ENCODE measurements at regions not wholly inside any gene's neighbourhood (a gene's known extent, or its start where the extent isn't known, plus 50 kb on each side); places are given as distances from the start of the nearest gene placed in this dataset.
"Not testable (repeated sequence)": the region's sequence is repeated elsewhere in the genome, so short reads cannot be mapped to it uniquely, and the experiment has no call there.

GRCh38 chr22:23395530-23396361, 184.3 kb downstream of the IGLL1 start:
- H3K4me1 ChIP-seq (ENCODE audit: low read length), result no peaks in the 10 kb centered on the region
- no peaks in the 10 kb centered on the region for H3F3A ChIP-seq (ENCODE audit: insufficient read depth, low read length)
- DNase-seq, result no peak
- H3K4me3 ChIP-seq (ENCODE audit: low read length), result no peak overlapping the region
- H3K27me3 ChIP-seq (replicated peaks; ENCODE audit: insufficient read depth, low read length), result peaks cover 25% of the 10 kb centered on the region
- no peak overlapping the region for H3K27ac ChIP-seq (ENCODE audit: low read length)
- no peaks in the 10 kb centered on the region for H3K79me2 ChIP-seq (ENCODE audit: low read length)
- no peak overlapping the region for H3K9ac ChIP-seq (ENCODE audit: low read length)
- H2AFZ ChIP-seq (ENCODE audit: low read length), result no peak overlapping the region
- H3K36me3 ChIP-seq (replicated peaks; ENCODE audit: insufficient read depth, low read length), result no peaks in the 10 kb centered on the region
- H3K9me3 ChIP-seq (replicated peaks; ENCODE audit: insufficient read depth, low read length), result no peaks in the 10 kb centered on the region
- no peaks in the 10 kb centered on the region for H4K20me1 ChIP-seq (ENCODE audit: insufficient read depth, low read length)
- TF ChIP-seq EZH2phosphoT487 (IDR thresholded peaks at IDR 0.05; ENCODE audit: low read length), result no peak
- TF ChIP-seq EZH2 (optimal IDR thresholded peaks at IDR 0.05; ENCODE audit: low read depth, low read length), result no peak
- no peak for TF ChIP-seq CTCF (IDR thresholded peaks at IDR 0.05; ENCODE audit: low read length)
- H3K4me2 ChIP-seq (ENCODE audit: low read depth, low read length), result no peak overlapping the region
- H3K9me2 ChIP-seq (replicated peaks; ENCODE audit: insufficient read depth, low read length), result no peaks in the 10 kb centered on the region

- no peak for DNase-seq
- H3K9me2 ChIP-seq (replicated peaks; ENCODE audit: insufficient read depth, low read length), result no peaks in the 10 kb centered on the region
- H3K79me2 ChIP-seq (ENCODE audit: low read length), result no peaks in the 10 kb centered on the region
- no peak overlapping the region for H2AFZ ChIP-seq (ENCODE audit: low read length)
- H3K9ac ChIP-seq (ENCODE audit: low read length), result no peak overlapping the region
- no peaks in the 10 kb centered on the region for H3K9me3 ChIP-seq (replicated peaks; ENCODE audit: insufficient read depth, low read length)
- no peak overlapping the region for H3K4me3 ChIP-seq (ENCODE audit: low read length)
- no peaks in the 10 kb centered on the region for H4K20me1 ChIP-seq (ENCODE audit: insufficient read depth, low read length)
- H3F3A ChIP-seq (ENCODE audit: insufficient read depth, low read length), result no peaks in the 10 kb centered on the region
- no peak overlapping the region for H3K4me2 ChIP-seq (ENCODE audit: low read depth, low read length)
- no peaks in the 10 kb centered on the region for H3K4me1 ChIP-seq (ENCODE audit: low read length)
- peaks cover 27% of the 10 kb centered on the region for H3K27me3 ChIP-seq (replicated peaks; ENCODE audit: insufficient read depth, low read length)
- H3K36me3 ChIP-seq (replicated peaks; ENCODE audit: insufficient read depth, low read length), result no peaks in the 10 kb centered on the region
- no peak overlapping the region for H3K27ac ChIP-seq (ENCODE audit: low read length)
- TF ChIP-seq EZH2 (optimal IDR thresholded peaks at IDR 0.05; ENCODE audit: low read depth, low read length) (no peak), EZH2phosphoT487 (IDR thresholded peaks at IDR 0.05; ENCODE audit: low read length) (no peak), CTCF (IDR thresholded peaks at IDR 0.05; ENCODE audit: low read length) (no peak)
These were observed 185.4 kb downstream of the IGLL1 start for GRCh38 chr22:23394525-23395326.

- no peaks in the 10 kb centered on the region for H4K20me1 ChIP-seq (ENCODE audit: insufficient read depth, low read length)
- H3K4me2 ChIP-seq (ENCODE audit: low read depth, low read length), result no peak overlapping the region
- TF ChIP-seq CTCF (IDR thresholded peaks at IDR 0.05; ENCODE audit: low read length) (no peak), EZH2phosphoT487 (IDR thresholded peaks at IDR 0.05; ENCODE audit: low read length) (no peak), EZH2 (optimal IDR thresholded peaks at IDR 0.05; ENCODE audit: low read depth, low read length) (no peak)
- H3K27me3 ChIP-seq (replicated peaks; ENCODE audit: insufficient read depth, low read length), result peaks cover 36% of the 10 kb centered on the region
- no peaks in the 10 kb centered on the region for H3K4me1 ChIP-seq (ENCODE audit: low read length)
- DNase-seq, result no peak
- no peak overlapping the region for H3K27ac ChIP-seq (ENCODE audit: low read length)
- H3K79me2 ChIP-seq (ENCODE audit: low read length), result no peaks in the 10 kb centered on the region
- H3K9me2 ChIP-seq (replicated peaks; ENCODE audit: insufficient read depth, low read length), result no peaks in the 10 kb centered on the region
- no peak overlapping the region for H3K9ac ChIP-seq (ENCODE audit: low read length)
- no peak overlapping the region for H3K4me3 ChIP-seq (ENCODE audit: low read length)
- H2AFZ ChIP-seq (ENCODE audit: low read length), result no peak overlapping the region
- no peaks in the 10 kb centered on the region for H3K36me3 ChIP-seq (replicated peaks; ENCODE audit: insufficient read depth, low read length)
- H3K9me3 ChIP-seq (replicated peaks; ENCODE audit: insufficient read depth, low read length), result no peaks in the 10 kb centered on the region
- no peaks in the 10 kb centered on the region for H3F3A ChIP-seq (ENCODE audit: insufficient read depth, low read length)
These were observed 186.3 kb downstream of the IGLL1 start for GRCh38 chr22:23393721-23394320.

- H3K9me3 ChIP-seq (replicated peaks; ENCODE audit: insufficient read depth, low read length); H2AFZ ChIP-seq (ENCODE audit: low read length); DNase-seq; H3K36me3 ChIP-seq (replicated peaks; ENCODE audit: insufficient read depth, low read length); H3K4me1 ChIP-seq (ENCODE audit: low read length); H3K9me2 ChIP-seq (replicated peaks; ENCODE audit: insufficient read depth, low read length); H3K4me2 ChIP-seq (ENCODE audit: low read depth, low read length); H3K79me2 ChIP-seq (ENCODE audit: low read length); H3K27ac ChIP-seq (ENCODE audit: low read length); H3K9ac ChIP-seq (ENCODE audit: low read length); H4K20me1 ChIP-seq (ENCODE audit: insufficient read depth, low read length); H3F3A ChIP-seq (ENCODE audit: insufficient read depth, low read length); H3K4me3 ChIP-seq (ENCODE audit: low read length): not testable (repeated sequence)
- H3K27me3 ChIP-seq (replicated peaks; ENCODE audit: insufficient read depth, low read length), result peaks cover 37% of the 10 kb centered on the region
These were observed 186.9 kb downstream of the IGLL1 start for GRCh38 chr22:23393199-23393598.
